ENCODE measurements at regions not wholly inside any gene's neighbourhood (a gene's known extent, or its start where the extent isn't known, plus 50 kb on each side); places are given as distances from the start of the nearest gene placed in this dataset.

GRCh38 chr1:4307468-4307845 lies 347.0 kb upstream of the AJAP1 start:
- Histone ChIP-seq H3K27me3 (replicated peaks; ENCODE audit: control insufficient read depth, insufficient read depth, low read length) (no peaks in the 10 kb centered on the region), H3K36me3 (ENCODE audit: control insufficient read depth, insufficient read depth, low read length) (no peaks in the 10 kb centered on the region), H3K4me3 (replicated peaks; ENCODE audit: low read depth, low read length) (no peak overlapping the region)
- TF ChIP-seq, protein P1, sequence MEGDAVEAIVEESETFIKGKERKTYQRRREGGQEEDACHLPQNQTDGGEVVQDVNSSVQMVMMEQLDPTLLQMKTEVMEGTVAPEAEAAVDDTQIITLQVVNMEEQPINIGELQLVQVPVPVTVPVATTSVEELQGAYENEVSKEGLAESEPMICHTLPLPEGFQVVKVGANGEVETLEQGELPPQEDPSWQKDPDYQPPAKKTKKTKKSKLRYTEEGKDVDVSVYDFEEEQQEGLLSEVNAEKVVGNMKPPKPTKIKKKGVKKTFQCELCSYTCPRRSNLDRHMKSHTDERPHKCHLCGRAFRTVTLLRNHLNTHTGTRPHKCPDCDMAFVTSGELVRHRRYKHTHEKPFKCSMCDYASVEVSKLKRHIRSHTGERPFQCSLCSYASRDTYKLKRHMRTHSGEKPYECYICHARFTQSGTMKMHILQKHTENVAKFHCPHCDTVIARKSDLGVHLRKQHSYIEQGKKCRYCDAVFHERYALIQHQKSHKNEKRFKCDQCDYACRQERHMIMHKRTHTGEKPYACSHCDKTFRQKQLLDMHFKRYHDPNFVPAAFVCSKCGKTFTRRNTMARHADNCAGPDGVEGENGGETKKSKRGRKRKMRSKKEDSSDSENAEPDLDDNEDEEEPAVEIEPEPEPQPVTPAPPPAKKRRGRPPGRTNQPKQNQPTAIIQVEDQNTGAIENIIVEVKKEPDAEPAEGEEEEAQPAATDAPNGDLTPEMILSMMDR (IDR thresholded peaks at IDR 0.05; ENCODE audit: insufficient read depth, low read length, poor library complexity, severe bottlenecking): no peak
- DNase-seq (ENCODE audit: extremely low read depth, insufficient read length): no peak

- DNase-seq (ENCODE audit: extremely low read depth, insufficient read length): no peak
- Histone ChIP-seq H3K36me3 (ENCODE audit: control insufficient read depth, insufficient read depth, low read length) (no peaks in the 10 kb centered on the region), H3K4me3 (replicated peaks; ENCODE audit: low read depth, low read length) (no peak overlapping the region), H3K27me3 (replicated peaks; ENCODE audit: control insufficient read depth, insufficient read depth, low read length) (no peaks in the 10 kb centered on the region)
- TF ChIP-seq, protein P1 (IDR thresholded peaks at IDR 0.05; ENCODE audit: insufficient read depth, low read length, poor library complexity, severe bottlenecking): no peak
Observed at GRCh38 chr1:4307911-4308545, 346.4 kb upstream of the AJAP1 start.

GRCh38 chr1:4308806-4309205 lies 345.6 kb upstream of the AJAP1 start:
- no peaks in the 10 kb centered on the region for H3K27me3 ChIP-seq (replicated peaks; ENCODE audit: control insufficient read depth, insufficient read depth, low read length)
- TF ChIP-seq, protein P1 (IDR thresholded peaks at IDR 0.05; ENCODE audit: insufficient read depth, low read length, poor library complexity, severe bottlenecking): no peak
- no peak for DNase-seq (ENCODE audit: extremely low read depth, insufficient read length)
- H3K36me3 ChIP-seq (ENCODE audit: control insufficient read depth, insufficient read depth, low read length): no peaks in the 10 kb centered on the region
- H3K4me3 ChIP-seq (replicated peaks; ENCODE audit: low read depth, low read length): no peak overlapping the region

DNA sequence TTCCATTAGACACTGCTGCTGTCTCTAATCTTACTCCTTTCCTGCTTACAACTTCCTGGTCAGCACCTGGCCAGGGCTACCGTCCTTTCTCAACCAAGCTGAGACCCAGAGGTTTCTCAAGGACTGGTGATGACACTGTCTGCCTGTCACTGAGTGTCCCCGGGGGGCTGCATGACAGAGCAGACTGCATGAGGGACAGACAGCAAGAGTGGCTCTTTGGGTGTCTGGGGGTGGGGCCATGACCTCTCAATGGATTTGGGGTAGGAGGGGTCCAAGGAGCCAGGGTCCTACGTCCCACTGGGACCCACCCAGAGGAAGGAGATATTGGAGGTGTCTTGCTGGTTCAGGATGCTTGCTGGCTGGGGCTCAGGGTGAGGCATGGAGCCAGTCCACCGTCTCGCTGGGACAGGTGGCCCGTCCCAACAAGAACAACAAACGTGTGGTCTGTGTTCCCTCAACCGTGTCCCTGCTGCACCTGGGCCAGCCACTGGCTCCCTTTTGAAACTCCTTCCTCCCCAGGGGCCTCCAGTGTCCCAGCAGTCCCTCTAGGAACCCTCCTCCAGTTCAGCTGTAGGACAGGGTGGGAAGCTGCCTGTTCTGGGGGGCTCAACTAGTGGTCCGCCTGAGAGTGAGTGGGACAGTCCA lies 344.6 kb upstream of the AJAP1 start:
- no peak for DNase-seq (ENCODE audit: extremely low read depth, insufficient read length)
- Histone ChIP-seq H3K27me3 (replicated peaks; ENCODE audit: control insufficient read depth, insufficient read depth, low read length) (no peaks in the 10 kb centered on the region), H3K4me3 (replicated peaks; ENCODE audit: low read depth, low read length) (no peak overlapping the region), H3K36me3 (ENCODE audit: control insufficient read depth, insufficient read depth, low read length) (no peaks in the 10 kb centered on the region)
- TF ChIP-seq, protein P1 (IDR thresholded peaks at IDR 0.05; ENCODE audit: insufficient read depth, low read length, poor library complexity, severe bottlenecking): no peak

DNA sequence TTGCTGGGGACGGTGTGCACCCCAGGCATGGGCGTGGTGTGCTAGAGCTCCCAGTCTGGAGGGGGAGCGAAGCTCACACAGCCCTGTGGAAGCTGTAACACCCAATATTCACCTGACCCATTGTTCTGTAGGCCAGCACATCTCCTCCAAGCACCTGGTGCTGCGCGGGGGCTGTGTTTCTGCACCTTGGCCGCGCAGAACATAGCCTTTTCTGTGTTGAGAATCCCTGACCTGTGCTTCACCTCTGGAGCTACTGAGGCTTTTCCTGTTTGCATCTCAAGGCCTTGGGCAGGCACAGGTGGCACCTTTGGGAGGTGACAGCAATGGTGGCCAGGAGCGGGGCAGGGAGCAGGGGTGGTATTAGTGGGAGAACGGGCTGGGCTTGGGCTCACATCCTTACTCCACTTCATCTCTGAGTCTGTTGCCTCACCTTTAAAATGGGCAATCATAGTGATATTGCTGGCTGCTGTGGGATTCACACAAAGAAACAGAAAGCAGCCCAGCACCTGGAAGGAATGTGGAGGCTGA lies 343.9 kb upstream of the AJAP1 start:
- Histone ChIP-seq H3K36me3 (ENCODE audit: control insufficient read depth, insufficient read depth, low read length) (no peaks in the 10 kb centered on the region), H3K27me3 (replicated peaks; ENCODE audit: control insufficient read depth, insufficient read depth, low read length) (no peaks in the 10 kb centered on the region), H3K4me3 (replicated peaks; ENCODE audit: low read depth, low read length) (no peak overlapping the region)
- TF ChIP-seq, protein P1 (IDR thresholded peaks at IDR 0.05; ENCODE audit: insufficient read depth, low read length, poor library complexity, severe bottlenecking): no peak
- DNase-seq (ENCODE audit: extremely low read depth, insufficient read length): no peak

All from GM06990 (cell line).